Naive thymus-derived CD4-positive, alpha-beta T cell (primary cell): ENCODE measurements at regions not wholly inside any gene's neighbourhood (a gene's known extent, or its start where the extent isn't known, plus 50 kb on each side); places are given as distances from the start of the nearest gene placed in this dataset.
"Not testable (repeated sequence)": the region's sequence is repeated elsewhere in the genome, so short reads cannot be mapped to it uniquely, and the experiment has no call there.

Experiments
- ATAC-seq: fragments of 150-1000 bp; cut with Tn5 transposase; 2 replicates; pipeline ENCODE4 v1.10.0; 2021; ENCODE audit warnings: mild to moderate bottlenecking, moderate library complexity
- CTCF ChIA-PET: fragments of 350-600 bp; sonication (Branson Sonifier 250); formaldehyde crosslinking; loops from one replicate; lab custom pipeline; 2021; ENCODE audit warnings: antibody characterized with exemption; lab: Charles Lee
- POLR2A ChIA-PET: fragments of 350-600 bp; sonication (Branson Sonifier 250); formaldehyde crosslinking; loops from one replicate; lab custom pipeline; 2021; ENCODE audit warnings: antibody characterized with exemption, inconsistent platforms; lab: Charles Lee
- DNase-seq, 9 donors: peaks; one replicate each; pipeline versions ENCODE4 v3.0.0 to v3.0.0-alpha.2; 2020 to 2022; ENCODE audit warnings: mixed read lengths in 1 of 9
- H3K27ac ChIP-seq: one replicate; pipeline ENCODE4 v1.7.0; 2013; ENCODE audit warnings: mild to moderate bottlenecking, low read depth, low read length, moderate library complexity
- H3K27me3 ChIP-seq, 2 donors: one replicate each; pipeline ENCODE4 v1.7.0; 2013; ENCODE audit warnings: low read length in 2 of 2, mild to moderate bottlenecking in 2 of 2, moderate library complexity in 2 of 2; ENCODE audit not compliant: control insufficient read depth in 2 of 2, insufficient read depth in 2 of 2
- H3K36me3 ChIP-seq, 3 experiments: 1 replicate in 2 of 3; 2 replicates in 1 of 3; pipeline ENCODE4 v1.7.0; 2013; ENCODE audit warnings: low read length in 3 of 3, mild to moderate bottlenecking in 3 of 3, moderate library complexity in 1 of 3; ENCODE audit not compliant: insufficient read depth in 3 of 3, control insufficient read depth in 2 of 3
- H3K4me1 ChIP-seq, 2 donors: one replicate each; pipeline ENCODE4 v1.7.0; 2013; ENCODE audit warnings: low read length in 2 of 2, mild to moderate bottlenecking in 2 of 2, moderate library complexity in 1 of 2; ENCODE audit not compliant: control insufficient read depth in 2 of 2, insufficient read depth in 2 of 2
- H3K4me3 ChIP-seq: 2 replicates; pipeline ENCODE4 v1.7.0; 2013; ENCODE audit warnings: mild to moderate bottlenecking, low read length
- H3K9me3 ChIP-seq, 3 experiments: 1 replicate in 2 of 3; 2 replicates in 1 of 3; pipeline ENCODE4 v1.7.0; 2013; ENCODE audit warnings: low read length in 3 of 3; ENCODE audit not compliant: control insufficient read depth in 2 of 3
- H3K27ac Mint-ChIP-seq, 9 donors: one replicate each; pipeline ENCODE4 v1.8.0; 2020 to 2022; ENCODE audit warnings: mixed read lengths in 9 of 9, mild to moderate bottlenecking in 8 of 9, moderate library complexity in 5 of 9, inconsistent platforms in 2 of 9
- H3K27me3 Mint-ChIP-seq, 5 donors: one replicate each; pipeline ENCODE4 v1.8.0; 2021 to 2022; ENCODE audit warnings: mixed read lengths in 5 of 5, mild to moderate bottlenecking in 1 of 5
- H3K36me3 Mint-ChIP-seq, 5 donors: one replicate each; pipeline ENCODE4 v1.8.0; 2020 to 2022; ENCODE audit warnings: mixed read lengths in 5 of 5, mild to moderate bottlenecking in 3 of 5, inconsistent platforms in 1 of 5
- H3K4me1 Mint-ChIP-seq, 7 donors: one replicate each; pipeline ENCODE4 v1.8.0; 2020 to 2022; ENCODE audit warnings: mixed read lengths in 7 of 7, mild to moderate bottlenecking in 3 of 7, inconsistent platforms in 1 of 7
- H3K4me3 Mint-ChIP-seq, 10 donors: one replicate each; pipeline ENCODE4 v1.8.0; 2020 to 2022; ENCODE audit warnings: mild to moderate bottlenecking in 10 of 10, mixed read lengths in 10 of 10, moderate library complexity in 6 of 10, inconsistent platforms in 2 of 10
- H3K9me3 Mint-ChIP-seq, 11 donors: one replicate each; pipeline ENCODE4 v1.8.0; 2020 to 2022; ENCODE audit warnings: mixed read lengths in 11 of 11, mild to moderate bottlenecking in 4 of 11, inconsistent platforms in 1 of 11, moderate library complexity in 1 of 11
- intact Hi-C, 2 donors: fragments of 100-400 bp; cut with micrococcal nuclease; formaldehyde crosslinking; loops; one replicate each; pipeline ENCODE4 v1.15.1; 2023

GRCh38 chr6:130604841-130605399 lies 222.3 kb upstream of the SMLR1 start:
- Histone ChIP-seq H3K4me1 (peaks cover 0 to 4% of the 10 kb centered on the region in 2 donors), H3K4me3 (no peak overlapping the region), H3K27ac (no peak overlapping the region), H3K9me3 (no peaks in the 10 kb centered on the region), H3K36me3 (no peaks in the 10 kb centered on the region), H3K27me3 (no peaks in the 10 kb centered on the region)
- peaks cover 0 to 23% (median 0%) of the 10 kb centered on the region in 11 donors for H3K9me3 Mint-ChIP-seq
- H3K27me3 Mint-ChIP-seq, result no peaks in the 10 kb centered on the region
- ATAC-seq, result no peak
- intact Hi-C loops, result no loop called here
- no peak overlapping the region for H3K4me3 Mint-ChIP-seq
- no peak for DNase-seq
- peaks cover 0 to 30% (median 0%) of the 10 kb centered on the region in 5 donors for H3K36me3 Mint-ChIP-seq
- ChIA-PET POLR2A (no interaction called here), CTCF (no interaction called here)
- no peak overlapping the region for H3K27ac Mint-ChIP-seq
- peaks cover 5 to 25% (median 12%) of the 10 kb centered on the region in 7 donors for H3K4me1 Mint-ChIP-seq

DNA sequence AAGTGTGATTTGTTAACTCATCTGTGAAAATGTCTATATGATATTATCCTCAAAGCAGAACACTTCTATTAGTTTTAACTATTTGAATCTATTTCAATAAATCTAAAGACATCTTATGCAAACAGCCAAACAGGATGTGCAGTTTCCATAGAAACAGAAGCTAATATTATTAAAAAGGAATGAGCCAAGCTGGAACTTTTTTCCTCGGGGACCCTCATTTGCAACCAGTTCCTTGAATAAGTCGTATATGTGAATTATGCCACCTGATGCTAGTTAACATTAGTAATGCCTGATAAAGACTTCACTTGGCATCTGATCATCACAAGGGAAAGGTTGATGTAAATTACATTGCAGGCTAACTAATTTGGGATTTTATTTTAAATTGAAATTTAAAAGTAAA lies 216.9 kb upstream of the SMLR1 start:
- no peaks in the 10 kb centered on the region for H3K36me3 ChIP-seq
- H3K4me3 ChIP-seq, result no peak overlapping the region
- DNase-seq (no peak), ATAC-seq (no peak)
- intact Hi-C loops, result no loop called here
- Mint-ChIP-seq H3K4me3 (no peak overlapping the region), H3K27me3 (no peaks in the 10 kb centered on the region), H3K27ac (no peak overlapping the region), H3K36me3 (peaks cover 0 to 7% (median 0%) of the 10 kb centered on the region in 5 donors), H3K9me3 (peaks cover 0 to 9% (median 0%) of the 10 kb centered on the region in 11 donors), H3K4me1 (peaks cover 0 to 11% (median 3%) of the 10 kb centered on the region in 7 donors)
- H3K4me1 ChIP-seq, result no peaks in the 10 kb centered on the region
- POLR2A ChIA-PET, result no interaction called here
- no peaks in the 10 kb centered on the region for H3K27me3 ChIP-seq
- H3K27ac ChIP-seq, result no peak overlapping the region
- CTCF ChIA-PET, result interaction anchor here (0.7 kb wide), 1 partner anchor 563 kb away, joined by 3 read pairs; no protein-coding TSS in a partner anchor
- no peaks in the 10 kb centered on the region for H3K9me3 ChIP-seq

DNA sequence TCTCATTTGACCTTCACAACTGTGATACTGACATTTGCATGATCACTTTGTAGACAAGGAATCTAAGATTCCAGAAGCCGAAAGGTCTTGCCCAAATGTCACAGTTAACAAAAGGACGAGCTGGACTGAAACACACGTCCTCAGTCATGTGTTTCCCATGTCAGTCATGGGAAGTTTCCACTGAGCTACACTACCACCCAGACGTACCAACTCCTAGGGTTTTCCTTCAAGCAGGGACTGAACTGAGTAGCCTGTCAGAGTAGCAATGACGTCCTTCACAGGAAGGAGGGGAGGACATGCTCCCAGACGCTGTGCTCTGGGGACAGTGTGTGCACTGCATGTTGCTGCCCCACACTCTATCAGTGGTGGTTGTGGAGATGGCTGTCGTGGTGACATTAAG lies 215.8 kb upstream of the SMLR1 start:
- H3K27ac Mint-ChIP-seq, result no peak overlapping the region
- ChIA-PET CTCF (no interaction called here), POLR2A (no interaction called here)
- H3K36me3 Mint-ChIP-seq, result peaks cover 0 to 3% (median 0%) of the 10 kb centered on the region in 5 donors
- intact Hi-C loops, result no loop called here
- ATAC-seq (no peak), DNase-seq (no peak)
- Histone ChIP-seq H3K4me1 (no peaks in the 10 kb centered on the region), H3K27me3 (no peaks in the 10 kb centered on the region), H3K27ac (no peak overlapping the region), H3K4me3 (no peak overlapping the region), H3K36me3 (no peaks in the 10 kb centered on the region), H3K9me3 (no peaks in the 10 kb centered on the region)
- peaks cover 0 to 11% (median 0%) of the 10 kb centered on the region in 11 donors for H3K9me3 Mint-ChIP-seq
- no peak overlapping the region for H3K4me3 Mint-ChIP-seq
- no peaks in the 10 kb centered on the region for H3K27me3 Mint-ChIP-seq
- peaks cover 0 to 11% (median 5%) of the 10 kb centered on the region in 7 donors for H3K4me1 Mint-ChIP-seq

DNA sequence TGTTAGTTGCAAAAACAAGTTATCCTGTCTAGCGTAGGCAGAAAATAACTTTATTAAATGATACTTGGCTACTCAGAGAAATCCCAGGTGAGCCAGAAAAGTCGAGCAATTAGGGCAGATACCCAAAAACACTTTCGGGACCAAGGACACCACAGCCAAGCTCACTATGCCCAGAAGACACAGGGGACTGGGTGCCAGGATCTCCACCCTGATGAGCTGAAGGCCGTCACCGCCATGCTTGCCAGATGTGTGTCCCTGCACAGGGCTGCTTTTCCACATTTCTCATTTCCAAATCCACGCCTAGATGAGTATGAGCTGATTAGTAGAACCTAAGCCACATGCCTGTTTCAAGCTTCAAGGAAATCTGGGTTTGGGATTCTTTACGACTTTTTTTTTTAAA lies 214.0 kb upstream of the SMLR1 start:
- no peaks in the 10 kb centered on the region for H3K27me3 ChIP-seq
- Mint-ChIP-seq H3K27ac (no peak overlapping the region), H3K36me3 (peaks cover 0 to 5% (median 0%) of the 10 kb centered on the region in 5 donors), H3K4me3 (no peak overlapping the region), H3K27me3 (no peaks in the 10 kb centered on the region), H3K9me3 (peaks cover 0 to 10% (median 0%) of the 10 kb centered on the region in 11 donors), H3K4me1 (peaks cover 0 to 11% (median 5%) of the 10 kb centered on the region in 7 donors)
- ChIA-PET CTCF (no interaction called here), POLR2A (no interaction called here)
- H3K27ac ChIP-seq, result no peak overlapping the region
- no peak for ATAC-seq
- intact Hi-C loops, result no loop called here
- DNase-seq, result no peak
- no peak overlapping the region for H3K4me3 ChIP-seq
- no peaks in the 10 kb centered on the region for H3K4me1 ChIP-seq
- no peaks in the 10 kb centered on the region for H3K9me3 ChIP-seq
- H3K36me3 ChIP-seq, result no peaks in the 10 kb centered on the region

DNA sequence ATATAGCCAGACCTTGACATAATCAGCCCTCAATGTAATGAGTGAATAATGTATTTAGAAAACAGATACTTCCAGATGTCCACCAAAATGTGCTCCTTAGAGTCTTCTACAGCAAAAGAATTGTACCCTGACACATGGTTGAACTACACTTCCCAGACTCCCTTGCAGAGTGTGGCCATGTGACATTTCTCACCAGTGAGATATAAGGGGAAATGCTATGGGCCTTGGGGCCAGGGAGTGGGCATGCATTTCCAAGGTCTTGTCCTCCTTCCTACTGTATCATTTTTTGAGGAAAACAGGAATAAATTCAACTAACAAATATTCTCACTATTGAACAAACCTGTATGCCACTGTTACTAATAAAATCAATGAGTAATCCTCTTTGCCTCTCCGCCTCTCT lies 211.4 kb upstream of the SMLR1 start:
- peak overlapping the region in 1 of 9 donors; percentile 5 for H3K27ac Mint-ChIP-seq
- no peak for ATAC-seq
- Histone ChIP-seq H3K27ac (no peak overlapping the region), H3K4me1 (no peaks in the 10 kb centered on the region), H3K4me3 (no peak overlapping the region), H3K27me3 (no peaks in the 10 kb centered on the region), H3K9me3 (no peaks in the 10 kb centered on the region), H3K36me3 (no peaks in the 10 kb centered on the region)
- peaks cover 0 to 2% (median 0%) of the 10 kb centered on the region in 5 donors for H3K27me3 Mint-ChIP-seq
- peaks cover 0 to 5% (median 0%) of the 10 kb centered on the region in 5 donors for H3K36me3 Mint-ChIP-seq
- intact Hi-C loops, result no loop called here
- peaks cover 0 to 11% (median 7%) of the 10 kb centered on the region in 7 donors for H3K4me1 Mint-ChIP-seq
- peaks cover 0 to 6% (median 0%) of the 10 kb centered on the region in 11 donors for H3K9me3 Mint-ChIP-seq
- DNase-seq, result no peak
- ChIA-PET POLR2A (no interaction called here), CTCF (no interaction called here)
- H3K4me3 Mint-ChIP-seq, result no peak overlapping the region

DNA sequence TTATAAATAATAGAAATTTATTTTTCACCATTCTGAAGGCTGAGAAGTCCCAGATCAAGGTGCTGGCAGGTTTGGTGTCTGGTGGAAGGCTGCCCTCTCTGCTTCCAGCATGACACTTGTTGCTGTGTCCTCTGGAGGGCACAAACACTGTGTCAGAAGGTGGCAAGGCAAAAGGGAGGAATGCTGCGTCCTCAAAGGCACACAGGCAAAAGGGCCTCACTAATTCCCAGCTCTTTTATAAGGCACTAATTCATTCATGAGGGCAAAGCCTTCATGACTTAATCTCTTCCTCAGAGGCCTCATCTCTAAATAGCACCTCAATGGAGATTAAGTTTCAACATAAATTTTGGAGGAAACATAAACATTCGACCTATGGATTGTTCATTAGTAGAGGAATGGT lies 209.5 kb upstream of the SMLR1 start:
- Histone ChIP-seq H3K4me1 (no peaks in the 10 kb centered on the region), H3K27ac (no peak overlapping the region), H3K4me3 (no peak overlapping the region), H3K27me3 (no peaks in the 10 kb centered on the region), H3K36me3 (no peaks in the 10 kb centered on the region), H3K9me3 (no peaks in the 10 kb centered on the region)
- H3K27ac Mint-ChIP-seq, result no peak overlapping the region
- no peak for DNase-seq
- peaks cover 0 to 2% (median 0%) of the 10 kb centered on the region in 5 donors for H3K27me3 Mint-ChIP-seq
- POLR2A ChIA-PET, result no interaction called here
- H3K4me3 Mint-ChIP-seq, result no peak overlapping the region
- intact Hi-C loops, result no loop called here
- peaks cover 0 to 6% (median 0%) of the 10 kb centered on the region in 11 donors for H3K9me3 Mint-ChIP-seq
- CTCF ChIA-PET, result no interaction called here
- H3K4me1 Mint-ChIP-seq, result peaks cover 0 to 13% (median 7%) of the 10 kb centered on the region in 7 donors
- ATAC-seq, result no peak
- H3K36me3 Mint-ChIP-seq, result peaks cover 0 to 6% (median 0%) of the 10 kb centered on the region in 5 donors

DNA sequence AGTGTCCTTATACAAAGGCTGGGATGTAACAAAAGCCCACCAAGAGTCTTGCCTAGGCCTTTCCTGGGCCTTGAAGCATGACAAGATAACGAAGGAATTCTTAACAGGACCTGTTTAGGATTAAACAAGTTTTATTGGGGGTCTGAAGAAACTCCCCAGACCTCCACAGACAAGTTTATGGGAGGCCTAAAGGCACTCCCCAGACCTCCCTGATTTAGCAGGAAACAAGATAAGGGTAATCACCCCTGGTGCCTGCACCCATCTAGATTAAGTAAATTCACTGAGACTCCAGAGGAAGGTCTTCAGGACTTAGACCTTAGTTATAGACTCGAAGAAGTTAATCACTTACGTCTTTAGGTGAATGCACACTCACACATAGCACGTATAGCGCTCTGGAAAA lies 208.4 kb upstream of the SMLR1 start:
- ATAC-seq, H3K9me3 ChIP-seq, H3K4me3 ChIP-seq, H3K4me3 Mint-ChIP-seq, H3K27ac ChIP-seq, H3K27me3 Mint-ChIP-seq, DNase-seq, H3K27ac Mint-ChIP-seq, POLR2A ChIA-PET, H3K27me3 ChIP-seq, intact Hi-C loops, H3K4me1 ChIP-seq, H3K36me3 ChIP-seq: not testable (repeated sequence)
- CTCF ChIA-PET, result interaction anchor here (0.7 kb wide), 1 partner anchor 35 kb away, joined by 3 read pairs; no protein-coding TSS in a partner anchor
- H3K4me1 Mint-ChIP-seq, result peaks cover 0 to 13% (median 8%) of the 10 kb centered on the region in 7 donors
- H3K9me3 Mint-ChIP-seq, result peaks cover 1 to 16% (median 7%) of the 10 kb centered on the region in 11 donors
- H3K36me3 Mint-ChIP-seq, result peaks cover 0 to 16% (median 5%) of the 10 kb centered on the region in 5 donors
